Endothelial cell of umbilical vein (primary cell): ENCODE measurements at regions not wholly inside any gene's neighbourhood (a gene's known extent, or its start where the extent isn't known, plus 50 kb on each side); places are given as distances from the start of the nearest gene placed in this dataset.

Experiments
- BruUV-seq: library from RNA; stranded (reverse); fragments of 400-500 nt; replicated peaks from 2 replicates; lab custom pipeline; 2021; lab: Mats Ljungman, UMichigan
- CTCF ChIA-PET: fragments of 300-600, 350-600 bp; sonication (Branson Sonifier 250); formaldehyde crosslinking; loops from one replicate; lab custom pipeline; 2021; ENCODE audit warnings: antibody characterized with exemption, inconsistent platforms; lab: Charles Lee
- POLR2A ChIA-PET: fragments of 300-600, 350-600 bp; sonication (Branson Sonifier 250); formaldehyde crosslinking; loops from one replicate; lab custom pipeline; 2021; ENCODE audit warnings: antibody characterized with exemption, inconsistent platforms; lab: Charles Lee
- DNase-seq: peaks from one replicate; pipeline ENCODE4 v3.0.0-alpha.2; 2011; ENCODE audit warnings: low read depth, low spot score
- FAIRE-seq: peaks from 2 replicates; lab custom pipeline; 2011; peaks lifted over from hg19 to GRCh38; lab: Jason Lieb, UNC
- H2AFZ ChIP-seq: 2 replicates; pipeline ENCODE4 v1.6.0; 2012; ENCODE audit warnings: low read depth, low read length, control low read depth, inconsistent platforms
- H3K27ac ChIP-seq: 2 replicates; pipeline ENCODE4 v1.5.1; 2011; ENCODE audit warnings: low read depth, mild to moderate bottlenecking, control low read depth, low read length, moderate library complexity; ENCODE audit not compliant: insufficient read depth
- H3K27me3 ChIP-seq, 2 experiments: 2 replicates each; pipeline versions ENCODE4 v1.6.0 to v1.6.1; 2011; ENCODE audit warnings: low read length in 2 of 2, mixed read lengths in 1 of 2; ENCODE audit not compliant: control insufficient read depth in 2 of 2, insufficient read depth in 2 of 2
- H3K36me3 ChIP-seq, 2 experiments: 2 replicates in 1 of 2; 3 replicates in 1 of 2; pipeline ENCODE4 v1.5.1; 2011; ENCODE audit warnings: low read length in 2 of 2, mild to moderate bottlenecking in 1 of 2, moderate library complexity in 1 of 2; ENCODE audit not compliant: control insufficient read depth in 2 of 2, insufficient read depth in 2 of 2; ENCODE audit errors: extremely low read depth in 1 of 2
- H3K4me1 ChIP-seq: 3 replicates; pipeline ENCODE4 v1.5.1; 2011; ENCODE audit warnings: mild to moderate bottlenecking, low read length; ENCODE audit not compliant: control insufficient read depth, insufficient read depth; ENCODE audit errors: extremely low read depth
- H3K4me2 ChIP-seq: 2 replicates; pipeline ENCODE4 v1.6.1; 2011; ENCODE audit warnings: low read length, control low read depth, mixed read lengths; ENCODE audit not compliant: insufficient read depth
- H3K4me3 ChIP-seq, 3 experiments: fragments of 200-600 bp in 1 of 3; sonication (generic), shearing (Covaris generic) in 1 of 3; replicated peaks in 1 of 3; 2 replicates each; pipeline ENCODE4 v1.5.1; 2011 to 2016; ENCODE audit warnings: control low read depth in 3 of 3, low read length in 3 of 3, mild to moderate bottlenecking in 2 of 3, inconsistent platforms in 1 of 3, low read depth in 1 of 3, moderate library complexity in 1 of 3; ENCODE audit not compliant: insufficient read depth in 1 of 3
- H3K79me2 ChIP-seq: 2 replicates; pipeline ENCODE4 v1.6.0; 2012; ENCODE audit warnings: low read length, inconsistent platforms; ENCODE audit not compliant: control insufficient read depth, insufficient read depth
- H3K9ac ChIP-seq: replicated peaks from 2 replicates; pipeline ENCODE3; 2011; ENCODE audit warnings: low read length, control low read depth; ENCODE audit not compliant: insufficient read depth; ENCODE audit errors: extremely low read depth
- H3K9me1 ChIP-seq: replicated peaks from 3 replicates; pipeline ENCODE4 v1.6.0; 2011; ENCODE audit warnings: mild to moderate bottlenecking, low read length; ENCODE audit not compliant: control insufficient read depth, insufficient read depth; ENCODE audit errors: extremely low read depth
- H3K9me3 ChIP-seq: replicated peaks from 2 replicates; pipeline ENCODE4 v1.5.1; 2012; ENCODE audit warnings: low read length, inconsistent platforms; ENCODE audit not compliant: control insufficient read depth, insufficient read depth
- H4K20me1 ChIP-seq: replicated peaks from 2 replicates; pipeline ENCODE3; 2011; ENCODE audit warnings: mild to moderate bottlenecking, low read length; ENCODE audit not compliant: control insufficient read depth, insufficient read depth; ENCODE audit errors: extremely low read depth
- CTCF ChIP-seq, 2 donors: IDR thresholded peaks; 1 replicate in 1 of 2; 2 replicates in 1 of 2; pipeline ENCODE4 v1.5.1; 2011; ENCODE audit warnings: low read length in 2 of 2, mild to moderate bottlenecking in 2 of 2, moderate library complexity in 2 of 2, control low read depth in 1 of 2, inconsistent platforms in 1 of 2, low read depth in 1 of 2; ENCODE audit not compliant: insufficient read depth in 1 of 2; ENCODE audit errors: extremely low read depth in 1 of 2
- EZH2 ChIP-seq: IDR thresholded peaks from 2 replicates; pipeline ENCODE4 v1.6.1; 2012; ENCODE audit warnings: borderline replicate concordance, low read depth, mild to moderate bottlenecking, moderate library complexity, low read length, inconsistent platforms; ENCODE audit not compliant: severe bottlenecking
- FOS ChIP-seq: IDR thresholded peaks from 2 replicates; pipeline ENCODE4 v1.6.1; 2011; ENCODE audit warnings: mild to moderate bottlenecking, low read length, moderate library complexity, borderline replicate concordance; ENCODE audit not compliant: insufficient read depth
- JUN ChIP-seq: IDR thresholded peaks from 2 replicates; pipeline ENCODE4 v1.6.1; 2011; ENCODE audit warnings: borderline replicate concordance, low read depth; ENCODE audit not compliant: insufficient read length, insufficient read depth
- MAX ChIP-seq: IDR thresholded peaks from 2 replicates; pipeline ENCODE4 v1.6.1; 2011; ENCODE audit not compliant: insufficient read depth, insufficient read length
- MYC ChIP-seq: IDR thresholded peaks from one replicate; pipeline ENCODE4 v1.6.1; 2011; ENCODE audit warnings: mild to moderate bottlenecking, low read depth, low read length
- POLR2AphosphoS5 ChIP-seq: IDR thresholded peaks from 2 replicates; pipeline ENCODE4 v1.6.1; 2012; ENCODE audit warnings: low read depth, mild to moderate bottlenecking, control low read depth, low read length, moderate library complexity; ENCODE audit not compliant: insufficient read depth
- dilution Hi-C: fragments of 300-500 bp; cut with MboI; formaldehyde crosslinking; loops from one replicate; pipeline ENCODE4 v1.15.0; 2019; ENCODE audit warnings: low sequenced_read_pairs; ENCODE audit not compliant: extremely low pct_ligation_motif_present
- intact Hi-C: fragments of 100-400 bp; cut with micrococcal nuclease; formaldehyde crosslinking; loops from one replicate; pipeline ENCODE4 v1.10.0; 2022

GRCh38 chr10:78739444-78740053 lies 329.2 kb upstream of the ZMIZ1 start:
- ChIA-PET POLR2A (no interaction called here), CTCF (no interaction called here)
- Histone ChIP-seq H4K20me1 (no peaks in the 10 kb centered on the region), H2AFZ (no peak overlapping the region), H3K4me1 (no peaks in the 10 kb centered on the region), H3K4me3 (no peak overlapping the region), H3K4me2 (no peak overlapping the region), H3K9ac (no peak overlapping the region), H3K27ac (no peak overlapping the region), H3K79me2 (no peaks in the 10 kb centered on the region), H3K9me3 (no peaks in the 10 kb centered on the region), H3K36me3 (no peaks in the 10 kb centered on the region), H3K9me1 (no peaks in the 10 kb centered on the region), H3K27me3 (peaks cover 3 to 4% of the 10 kb centered on the region in 2 experiments)
- dilution Hi-C loops (no loop called here), intact Hi-C loops (no loop called here)
- no TSS peak for BruUV-seq
- DNase-seq (no peak), FAIRE-seq (no peak)
- TF ChIP-seq CTCF (IDR thresholded peaks at IDR 0.05; ENCODE audit: extremely low read depth in 1 of 2, insufficient read depth in 1 of 2, low read depth in 1 of 2, low read length in 2 of 2), result no peak
- no peak for TF ChIP-seq JUN
- TF ChIP-seq POLR2AphosphoS5, result no peak
- no peak for TF ChIP-seq MYC
- no peak for TF ChIP-seq EZH2
- no peak for TF ChIP-seq MAX
- no peak for TF ChIP-seq FOS
